GM23248 (cell line): ENCODE measurements at regions not wholly inside any gene's neighbourhood (a gene's known extent, or its start where the extent isn't known, plus 50 kb on each side); places are given as distances from the start of the nearest gene placed in this dataset.
A peak's percentile ranks its signal among the peaks of the same experiment; 100 is the strongest.

Experiments
- DNase-seq: peaks from one replicate; pipeline ENCODE4 v3.0.0-alpha.2; 2015
- H2AFZ ChIP-seq: fragments of 200-600 bp; sonication (generic); 2 replicates; pipeline ENCODE4 v1.6.1; 2016; ENCODE audit warnings: antibody characterized with exemption
- H3F3A ChIP-seq: fragments of 200-600 bp; sonication (generic); 2 replicates; pipeline ENCODE4 v1.6.1; 2016; ENCODE audit warnings: mild to moderate bottlenecking, antibody characterized with exemption, mixed run types; ENCODE audit not compliant: insufficient read depth
- H3K27ac ChIP-seq: fragments of 200-600 bp; sonication (generic); 2 replicates; pipeline ENCODE4 v1.5.1; 2016; ENCODE audit warnings: mild to moderate bottlenecking
- H3K27me3 ChIP-seq: fragments of 200-600 bp; sonication (generic); replicated peaks from 2 replicates; pipeline ENCODE4 v1.6.1; 2016; ENCODE audit warnings: mild to moderate bottlenecking; ENCODE audit not compliant: insufficient read depth
- H3K36me3 ChIP-seq: fragments of 200-600 bp; sonication (generic); 2 replicates; pipeline ENCODE4 v1.6.1; 2016; ENCODE audit warnings: low read depth, mild to moderate bottlenecking
- H3K4me1 ChIP-seq: fragments of 200-600 bp; sonication (generic); 2 replicates; pipeline ENCODE4 v1.6.1; 2016; ENCODE audit warnings: mild to moderate bottlenecking; ENCODE audit not compliant: insufficient read depth
- H3K4me2 ChIP-seq: fragments of 200-600 bp; sonication (generic); one replicate; pipeline ENCODE4 v1.6.1; 2016; ENCODE audit warnings: mild to moderate bottlenecking; ENCODE audit not compliant: unreplicated experiment
- H3K4me3 ChIP-seq: fragments of 200-600 bp; sonication (generic); 2 replicates; pipeline ENCODE4 v1.5.1; 2016; ENCODE audit warnings: mild to moderate bottlenecking
- H3K79me2 ChIP-seq: fragments of 200-600 bp; sonication (generic); 2 replicates; pipeline ENCODE4 v1.6.1; 2016; ENCODE audit warnings: mild to moderate bottlenecking; ENCODE audit not compliant: insufficient read depth
- H3K9ac ChIP-seq: fragments of 200-600 bp; sonication (generic); 2 replicates; pipeline ENCODE4 v1.6.1; 2016; ENCODE audit warnings: mild to moderate bottlenecking
- H3K9me2 ChIP-seq: fragments of 200-600 bp; sonication (generic); 2 replicates; pipeline ENCODE4 v1.6.1; 2016; ENCODE audit warnings: mixed run types, mild to moderate bottlenecking, moderate library complexity; ENCODE audit not compliant: insufficient read depth
- H3K9me3 ChIP-seq: fragments of 200-600 bp; sonication (generic); one replicate; pipeline ENCODE4 v1.6.1; 2017; ENCODE audit warnings: low read depth
- H4K20me1 ChIP-seq: fragments of 200-600 bp; sonication (generic); 2 replicates; pipeline ENCODE4 v1.6.0; 2016; ENCODE audit not compliant: insufficient read depth
- EZH2 ChIP-seq: fragments of 200-600 bp; sonication (generic); IDR thresholded peaks from 2 replicates; pipeline ENCODE4 v1.6.1; 2018; ENCODE audit warnings: antibody characterized with exemption, mild to moderate bottlenecking; ENCODE audit not compliant: insufficient read depth, poor library complexity, severe bottlenecking
- EZH2phosphoT487 ChIP-seq: fragments of 200-600 bp; sonication (generic); IDR thresholded peaks from 2 replicates; pipeline ENCODE4 v1.6.1; 2018; ENCODE audit warnings: antibody characterized with exemption, moderate library complexity, mild to moderate bottlenecking, low read depth; ENCODE audit not compliant: insufficient read depth
- WGBS, 2 experiments: methylation state at CpG; one replicate each; pipeline ENCODE4 v1.1.6; 2015 to 2017; ENCODE audit warnings: low lambda C conversion rate in 2 of 2, low coverage in 1 of 2; ENCODE audit errors: missing lambda C conversion rate in 2 of 2; 5-methylcytosine and 5-hydroxymethylcytosine counted together
- in situ Hi-C: fragments of 300-500 bp; cut with MboI; formaldehyde crosslinking; loops from 2 replicates; pipeline ENCODE4 v1.15.0; 2020

- H3K9me2 ChIP-seq: no peaks in the 10 kb centered on the region
- H3K4me3 ChIP-seq: no peak overlapping the region
- 98 to 100% methylated on average over 3 of the region's 3 CpGs for WGBS, 2 experiments
- no peak overlapping the region for H2AFZ ChIP-seq
- H3K79me2 ChIP-seq: no peaks in the 10 kb centered on the region
- TF ChIP-seq EZH2: no peak
- no peak for TF ChIP-seq EZH2phosphoT487
- no peaks in the 10 kb centered on the region for H3K9me3 ChIP-seq
- no peaks in the 10 kb centered on the region for H4K20me1 ChIP-seq
- H3K27me3 ChIP-seq: no peaks in the 10 kb centered on the region
- H3F3A ChIP-seq: peaks cover 24% of the 10 kb centered on the region
- H3K36me3 ChIP-seq: no peaks in the 10 kb centered on the region
- H3K4me2 ChIP-seq: no peak overlapping the region
- no peak overlapping the region for H3K9ac ChIP-seq
- peaks cover 18% of the 10 kb centered on the region for H3K4me1 ChIP-seq
- no peak overlapping the region for H3K27ac ChIP-seq
- no peak for DNase-seq
- in situ Hi-C loops: no loop called here
These were observed 114.0 kb upstream of the MED13L start for GRCh38 chr12:116391501-116391900.

DNA sequence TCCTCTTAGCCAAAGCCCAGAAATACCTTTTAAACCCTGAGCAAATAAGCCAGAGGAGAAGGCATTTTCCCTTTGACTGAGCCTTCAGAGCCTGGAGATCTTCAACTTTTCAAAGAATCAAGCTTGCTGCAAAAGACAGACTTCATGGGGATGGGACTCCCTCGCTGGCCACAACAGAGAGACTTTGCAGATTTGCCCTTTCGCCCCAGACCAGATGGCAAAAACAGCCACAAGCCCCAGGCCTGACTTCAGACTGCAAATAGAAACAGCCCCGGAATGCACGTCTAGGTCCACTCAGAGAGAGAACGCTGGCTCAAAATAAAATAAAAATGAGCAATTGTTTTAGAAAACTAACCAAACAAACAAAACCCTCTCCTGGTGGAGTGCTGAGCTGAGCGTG is 114.6 kb upstream of the MED13L start:
- Histone ChIP-seq H3K9ac (no peak overlapping the region), H3K9me2 (no peaks in the 10 kb centered on the region), H3K36me3 (no peaks in the 10 kb centered on the region), H3K27me3 (no peaks in the 10 kb centered on the region), H3K79me2 (no peaks in the 10 kb centered on the region), H3K4me3 (no peak overlapping the region), H2AFZ (no peak overlapping the region), H3K4me2 (no peak overlapping the region), H3K4me1 (peaks cover 19% of the 10 kb centered on the region), H3K27ac (no peak overlapping the region), H3K9me3 (no peaks in the 10 kb centered on the region), H3F3A (peaks cover 24% of the 10 kb centered on the region), H4K20me1 (no peaks in the 10 kb centered on the region)
- no peak for TF ChIP-seq EZH2
- no peak for TF ChIP-seq EZH2phosphoT487
- WGBS, 2 experiments: 93 to 94% methylated on average over 6 of the region's 6 CpGs
- in situ Hi-C loops: no loop called here
- no peak for DNase-seq

- Histone ChIP-seq H3K27ac (no peak overlapping the region), H4K20me1 (no peaks in the 10 kb centered on the region), H3F3A (peaks cover 24% of the 10 kb centered on the region), H3K27me3 (no peaks in the 10 kb centered on the region), H3K9ac (no peak overlapping the region), H2AFZ (no peak overlapping the region), H3K79me2 (no peaks in the 10 kb centered on the region), H3K36me3 (no peaks in the 10 kb centered on the region), H3K4me3 (no peak overlapping the region), H3K9me3 (no peaks in the 10 kb centered on the region), H3K9me2 (no peaks in the 10 kb centered on the region), H3K4me2 (no peak overlapping the region), H3K4me1 (peaks cover 22% of the 10 kb centered on the region)
- no peak for TF ChIP-seq EZH2phosphoT487
- TF ChIP-seq EZH2: no peak
- no peak for DNase-seq
- in situ Hi-C loops: no loop called here
- 80% methylated on average over 10 of the region's 10 CpGs for WGBS, 2 experiments
These were observed 115.8 kb upstream of the MED13L start for GRCh38 chr12:116393255-116393654.

GRCh38 chr12:116393859-116394650 is 116.6 kb upstream of the MED13L start:
- Histone ChIP-seq H3K36me3 (no peaks in the 10 kb centered on the region), H4K20me1 (no peaks in the 10 kb centered on the region), H3K27ac (no peak overlapping the region), H3K4me1 (peaks cover 19% of the 10 kb centered on the region), H3K27me3 (no peaks in the 10 kb centered on the region), H2AFZ (no peak overlapping the region), H3K9me2 (no peaks in the 10 kb centered on the region), H3K9me3 (no peaks in the 10 kb centered on the region), H3K4me3 (no peak overlapping the region), H3K79me2 (no peaks in the 10 kb centered on the region), H3K4me2 (no peak overlapping the region), H3K9ac (no peak overlapping the region), H3F3A (peaks cover 16% of the 10 kb centered on the region)
- WGBS, 2 experiments: 90 to 91% methylated on average over 14 of the region's 14 CpGs
- DNase-seq: no peak
- TF ChIP-seq EZH2phosphoT487 (no peak), EZH2 (no peak)
- in situ Hi-C loops: no loop called here

GRCh38 chr12:116395396-116395795 is 117.9 kb upstream of the MED13L start:
- TF ChIP-seq EZH2phosphoT487: no peak
- no peak for TF ChIP-seq EZH2
- Histone ChIP-seq H3K9me3 (no peaks in the 10 kb centered on the region), H3F3A (0 out of 2 replicates have a peak, but pooled peaks cover 4% of the 10 kb centered on the region), H4K20me1 (no peaks in the 10 kb centered on the region), H3K4me1 (peaks cover 8% of the 10 kb centered on the region), H3K4me2 (no peak overlapping the region), H3K9ac (no peak overlapping the region), H3K4me3 (no peak overlapping the region), H3K36me3 (no peaks in the 10 kb centered on the region), H3K9me2 (no peaks in the 10 kb centered on the region), H3K79me2 (no peaks in the 10 kb centered on the region), H2AFZ (no peak overlapping the region), H3K27ac (no peak overlapping the region), H3K27me3 (no peaks in the 10 kb centered on the region)
- peak; percentile 36 for DNase-seq
- 0 to 4% methylated on average over 1 of the region's 1 CpG for WGBS, 2 experiments
- in situ Hi-C loops: no loop called here
